NCI-H748 treated with DMSO at 0.1 percent for 48 hours (cell line): ENCODE measurements at regions not wholly inside any gene's neighbourhood (a gene's known extent, or its start where the extent isn't known, plus 50 kb on each side); places are given as distances from the start of the nearest gene placed in this dataset.
"Not testable (repeated sequence)": the region's sequence is repeated elsewhere in the genome, so short reads cannot be mapped to it uniquely, and the experiment has no call there.

Source experiments
- DNase-seq: peaks from one replicate; lab custom pipeline; 2025; lab: John Stamatoyannopoulos, UW

DNA sequence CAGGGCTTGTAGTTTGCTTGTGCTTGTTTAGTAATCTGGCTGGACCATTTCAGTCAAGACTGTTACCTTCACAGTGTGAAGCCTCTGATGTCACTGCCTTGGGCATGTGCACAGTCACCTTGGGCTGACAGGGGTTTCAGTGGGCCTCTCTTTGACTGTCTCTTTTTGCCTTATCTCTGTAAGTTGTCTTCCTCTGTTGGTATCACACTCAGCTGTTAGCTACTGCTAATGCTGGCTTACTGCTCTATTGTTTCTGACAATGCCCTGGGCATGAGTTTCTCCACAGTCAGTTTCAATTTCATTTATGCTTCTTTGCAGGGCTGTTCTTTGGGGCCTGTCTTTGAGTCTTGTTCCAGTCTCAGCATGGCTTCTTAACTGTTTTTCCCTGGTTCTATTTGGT lies 201.9 kb upstream of the SHH start:
- DNase-seq = no peak

DNA sequence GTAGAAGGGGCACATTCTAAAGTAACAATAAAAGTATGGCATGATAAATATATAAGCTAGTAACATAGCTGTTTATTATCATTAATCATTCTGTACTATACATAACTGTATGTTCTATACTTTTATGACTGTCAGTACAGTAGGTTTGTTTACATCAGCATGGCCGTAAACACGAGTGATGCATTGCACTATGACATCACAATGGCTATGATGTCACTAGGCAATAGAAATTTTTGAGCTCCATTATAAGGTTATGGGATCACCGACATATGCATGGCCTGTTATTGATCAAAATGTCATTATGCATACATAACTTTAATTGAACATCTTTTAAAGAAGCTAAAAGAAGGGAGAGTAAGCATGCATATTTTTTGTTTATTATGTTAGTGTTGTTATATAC lies 200.1 kb upstream of the SHH start:
- DNase-seq = no peak

- DNase-seq = no peak
Measured at GRCh38 chr7:156009569-156009968, 197.3 kb upstream of the SHH start.

- DNase-seq = not testable (repeated sequence)
Measured at GRCh38 chr7:156006876-156007275, 194.6 kb upstream of the SHH start.

DNA sequence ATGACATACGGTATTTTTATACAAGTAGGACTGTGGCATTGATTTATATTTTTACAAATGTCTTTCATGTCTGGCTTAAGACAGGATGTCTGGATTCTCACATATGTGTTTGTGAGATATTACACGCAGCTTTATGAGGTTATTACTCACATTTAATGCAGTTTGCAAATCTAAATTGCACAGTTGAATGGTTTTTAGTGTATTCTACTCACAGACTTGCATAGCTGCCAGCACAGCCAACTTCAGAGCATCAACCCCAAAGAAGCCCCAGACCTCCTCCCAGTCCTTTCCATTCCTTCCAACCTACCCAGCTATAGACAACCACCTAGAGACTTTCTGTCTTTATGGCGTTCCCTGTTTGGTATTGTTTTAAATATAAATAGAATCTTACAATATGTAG lies 193.8 kb upstream of the SHH start:
- no peak for DNase-seq

DNA sequence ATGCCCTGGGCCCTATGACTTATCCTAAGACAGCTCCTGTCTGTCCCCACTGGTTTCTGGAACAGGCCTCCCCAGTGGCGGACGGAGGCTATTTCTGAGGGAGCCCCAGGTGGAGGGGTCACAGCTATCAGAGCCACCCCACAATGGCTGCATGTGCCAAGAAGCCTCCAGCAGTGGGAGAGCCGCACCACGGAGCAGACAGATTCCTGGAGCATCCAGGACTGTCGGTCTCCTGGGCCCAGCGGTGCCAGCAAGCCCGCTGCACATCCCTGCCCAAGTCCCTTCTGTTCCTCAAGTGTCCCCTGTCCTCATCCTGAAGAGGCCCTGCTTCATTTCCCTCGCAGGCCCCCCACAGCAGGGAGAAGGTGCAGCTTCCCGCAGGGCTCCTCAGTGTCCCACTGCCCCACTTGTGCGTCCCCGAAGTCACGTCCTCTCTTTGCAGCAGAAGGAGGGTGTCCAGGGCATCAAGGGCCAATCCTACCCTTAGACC lies 193.0 kb upstream of the SHH start:
- DNase-seq = no peak

- DNase-seq = no peak
Measured at GRCh38 chr7:156004265-156005201, 192.3 kb upstream of the SHH start.

- DNase-seq = no peak
Measured at GRCh38 chr7:156003220-156004162, 191.2 kb upstream of the SHH start.

- no peak for DNase-seq
Measured at GRCh38 chr7:156002362-156003066, 190.3 kb upstream of the SHH start.

- no peak for DNase-seq
Measured at GRCh38 chr7:156001496-156002260, 189.4 kb upstream of the SHH start.

- no peak for DNase-seq
Measured at GRCh38 chr7:156000601-156001396, 188.5 kb upstream of the SHH start.

GRCh38 chr7:155999631-156000489 lies 187.6 kb upstream of the SHH start:
- DNase-seq = no peak

- no peak for DNase-seq
Measured at GRCh38 chr7:155998766-155999630, 186.7 kb upstream of the SHH start.

- DNase-seq = no peak
Measured at GRCh38 chr7:155998328-155998691, 186.0 kb upstream of the SHH start.

- no peak for DNase-seq
Measured at GRCh38 chr7:155997431-155998327, 185.4 kb upstream of the SHH start.

DNA sequence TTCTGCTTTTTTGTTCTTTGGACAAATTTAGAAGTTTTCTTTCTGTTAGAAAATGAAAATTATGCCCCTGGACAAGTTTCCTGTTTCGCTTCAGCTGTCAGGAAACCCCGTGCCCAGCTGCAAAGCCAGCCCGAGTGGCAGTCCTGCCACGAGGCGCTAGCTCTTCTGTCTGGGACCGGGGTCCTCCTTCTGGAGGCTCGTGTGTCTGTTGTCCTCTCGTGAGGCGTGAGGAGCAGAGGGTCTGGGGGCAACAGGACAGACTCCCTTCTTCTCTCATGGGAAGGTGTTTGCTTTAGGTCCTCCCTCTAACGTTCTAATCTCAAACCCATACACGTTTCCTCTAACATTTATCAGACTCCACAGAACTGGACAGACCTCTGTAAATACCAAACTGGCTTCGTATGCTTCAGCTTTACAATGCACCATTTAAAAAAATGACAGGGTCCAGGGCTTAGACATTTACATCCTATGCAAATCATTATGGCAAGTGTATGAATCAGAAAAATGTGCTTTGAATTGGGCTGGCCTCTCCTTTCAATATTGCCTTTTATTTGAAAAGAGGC lies 184.5 kb upstream of the SHH start:
- DNase-seq = no peak

DNA sequence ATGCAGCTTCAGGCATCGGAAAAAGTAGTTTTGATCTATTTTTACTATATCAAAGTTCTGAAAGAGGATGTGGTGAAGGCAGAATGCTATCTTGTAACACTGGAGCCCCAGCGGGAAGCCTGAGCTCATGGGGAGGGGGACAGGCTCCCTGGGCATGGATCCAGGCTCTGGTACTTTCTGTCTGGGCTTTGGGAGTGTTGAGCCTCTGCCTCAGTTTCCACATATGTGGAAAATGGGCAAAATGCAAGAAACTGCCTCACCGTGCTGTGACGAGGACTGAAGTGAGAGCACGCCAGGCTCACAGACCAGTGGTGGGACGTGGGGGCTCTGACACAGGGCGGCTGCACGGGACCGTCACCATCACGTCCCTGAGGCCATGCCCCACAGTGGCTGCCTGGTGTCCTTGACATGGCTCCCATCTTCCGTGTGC lies 182.9 kb upstream of the SHH start:
- no peak for DNase-seq
